ENCODE measurements at regions not wholly inside any gene's neighbourhood (a gene's known extent, or its start where the extent isn't known, plus 50 kb on each side); places are given as distances from the start of the nearest gene placed in this dataset.

DNA sequence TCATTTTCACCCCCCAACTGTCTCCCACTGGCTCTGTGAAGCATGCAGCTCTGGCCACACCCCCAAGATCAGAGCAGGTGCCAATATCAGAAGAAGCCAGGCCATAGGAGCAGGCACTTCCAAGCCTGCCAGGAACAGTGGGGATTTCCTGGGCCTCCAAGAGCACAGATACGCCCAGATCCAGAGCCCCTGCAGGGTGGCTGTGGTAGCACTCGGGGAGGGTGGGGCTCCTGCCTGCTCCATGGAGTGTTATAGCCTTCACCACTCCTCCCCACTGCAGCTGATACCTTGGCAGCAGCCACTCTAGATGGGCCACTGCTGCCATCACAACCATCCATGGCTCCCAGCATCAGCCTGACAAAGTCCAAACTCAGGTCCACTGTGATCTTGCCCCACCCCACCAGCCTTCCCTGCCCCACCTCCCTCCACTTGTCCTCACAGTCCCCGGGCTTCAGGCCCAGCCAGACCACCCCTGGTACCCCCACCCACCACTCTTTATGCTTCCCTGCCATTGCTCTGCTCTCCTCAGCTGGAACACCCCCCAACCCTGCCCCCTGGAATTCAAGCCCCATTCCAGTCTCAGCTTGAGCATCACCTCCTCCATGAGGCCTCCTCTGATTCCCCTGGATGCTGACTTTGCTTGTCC, 448.3 kb downstream of the MATN1 start:
- H3K36me3 Mint-ChIP-seq = no peaks in the 10 kb centered on the region
- H3K9me3 Mint-ChIP-seq = no peaks in the 10 kb centered on the region
- DNase-seq = no peak
- no peaks in the 10 kb centered on the region for H3K4me1 Mint-ChIP-seq
- H3K27me3 Mint-ChIP-seq = peaks cover 28 to 48% of the 10 kb centered on the region in 2 donors
- ATAC-seq (replicated peaks) = no peak
- no peak overlapping the region for H3K4me3 Mint-ChIP-seq
- H3K27ac Mint-ChIP-seq = no peak overlapping the region

DNA sequence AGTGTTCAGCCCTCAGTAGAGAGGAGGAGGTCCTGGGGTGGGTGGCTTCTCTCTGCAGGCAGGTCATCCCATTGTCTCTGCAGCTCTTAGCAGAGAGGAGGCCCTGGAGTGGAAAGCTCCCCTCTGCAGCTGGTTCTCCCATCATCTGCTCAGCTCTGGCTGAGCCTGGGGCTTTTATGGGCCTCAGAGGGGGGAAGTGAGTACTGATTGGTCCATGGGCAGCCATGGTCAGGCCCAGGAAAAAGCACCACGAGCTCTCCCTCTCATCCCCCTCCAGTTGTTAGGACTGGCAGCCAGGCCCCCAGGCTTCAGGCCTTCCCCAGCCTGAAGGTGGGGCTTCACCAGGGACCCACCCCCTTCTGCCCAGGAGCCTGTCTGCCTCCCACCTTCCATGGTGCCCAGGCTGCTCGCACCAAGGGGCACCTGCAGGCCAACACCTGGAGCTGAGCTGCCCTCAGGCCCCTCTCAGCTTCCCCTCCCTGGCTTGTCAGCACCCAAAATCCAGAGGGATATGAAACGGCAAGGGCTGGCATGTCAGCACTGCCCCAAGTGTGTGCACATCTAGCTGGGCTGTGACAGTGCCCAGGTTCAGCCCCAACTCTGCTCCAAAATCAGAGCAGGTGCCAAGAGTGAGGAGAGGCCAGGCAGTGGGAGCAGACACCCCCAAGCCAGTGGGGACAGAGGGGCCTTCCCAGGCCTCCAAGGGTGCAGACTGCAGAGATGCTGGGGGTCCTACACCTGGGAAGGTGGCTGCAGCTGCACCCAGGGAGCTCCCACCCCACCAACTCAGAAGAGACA, 449.0 kb downstream of the MATN1 start:
- H3K4me3 Mint-ChIP-seq = no peak overlapping the region
- peaks cover 32 to 47% of the 10 kb centered on the region in 2 donors for H3K27me3 Mint-ChIP-seq
- ATAC-seq (replicated peaks) = no peak
- no peak overlapping the region for H3K27ac Mint-ChIP-seq
- no peaks in the 10 kb centered on the region for H3K36me3 Mint-ChIP-seq
- H3K9me3 Mint-ChIP-seq = no peaks in the 10 kb centered on the region
- H3K4me1 Mint-ChIP-seq = no peaks in the 10 kb centered on the region
- DNase-seq = no peak

DNA sequence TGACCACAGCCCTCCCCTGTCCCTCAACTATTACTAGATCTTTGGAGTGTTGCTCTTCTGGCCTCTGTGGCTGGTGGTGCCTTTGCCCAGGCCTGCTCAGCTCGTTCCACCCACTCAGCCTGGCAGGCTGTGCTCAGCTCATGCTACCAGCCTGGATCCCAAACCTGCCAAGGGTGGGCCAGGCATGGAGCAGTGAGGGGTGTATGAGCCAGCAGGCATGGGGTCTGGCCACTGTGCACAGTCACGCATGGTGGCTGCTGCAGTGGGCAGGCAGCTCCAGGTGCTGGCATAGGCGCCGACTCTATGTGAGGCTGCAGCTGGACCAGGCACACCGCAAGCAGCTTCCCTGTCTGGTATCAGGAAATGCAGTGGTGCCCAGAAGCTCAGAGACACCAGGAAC, 449.9 kb downstream of the MATN1 start:
- Mint-ChIP-seq H3K4me1 (no peaks in the 10 kb centered on the region), H3K27me3 (peaks cover 38 to 40% of the 10 kb centered on the region in 2 donors), H3K27ac (no peak overlapping the region), H3K4me3 (no peak overlapping the region), H3K36me3 (no peaks in the 10 kb centered on the region), H3K9me3 (no peaks in the 10 kb centered on the region)
- no peak for ATAC-seq (replicated peaks)
- no peak for DNase-seq

DNA sequence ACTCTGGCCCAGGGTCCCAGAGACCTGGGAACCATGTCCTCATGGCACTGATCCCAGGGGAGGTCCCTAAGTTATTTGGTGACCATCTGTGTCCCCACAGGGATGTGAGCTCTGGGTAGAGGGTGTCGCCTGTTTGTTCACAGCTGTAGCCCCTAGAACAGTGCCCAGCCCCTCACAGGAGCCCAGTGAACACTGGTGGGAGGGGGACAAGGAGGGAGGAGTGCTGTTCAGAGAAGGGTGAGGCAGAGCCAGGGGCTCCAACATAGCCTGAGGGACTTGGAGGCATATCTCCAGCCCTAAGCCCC, 450.4 kb downstream of the MATN1 start:
- DNase-seq (no peak), ATAC-seq (replicated peaks) (no peak)
- H3K4me3 Mint-ChIP-seq = no peak overlapping the region
- no peaks in the 10 kb centered on the region for H3K36me3 Mint-ChIP-seq
- H3K4me1 Mint-ChIP-seq = no peaks in the 10 kb centered on the region
- H3K27ac Mint-ChIP-seq = no peak overlapping the region
- no peaks in the 10 kb centered on the region for H3K9me3 Mint-ChIP-seq
- peaks cover 38 to 43% of the 10 kb centered on the region in 2 donors for H3K27me3 Mint-ChIP-seq

DNA sequence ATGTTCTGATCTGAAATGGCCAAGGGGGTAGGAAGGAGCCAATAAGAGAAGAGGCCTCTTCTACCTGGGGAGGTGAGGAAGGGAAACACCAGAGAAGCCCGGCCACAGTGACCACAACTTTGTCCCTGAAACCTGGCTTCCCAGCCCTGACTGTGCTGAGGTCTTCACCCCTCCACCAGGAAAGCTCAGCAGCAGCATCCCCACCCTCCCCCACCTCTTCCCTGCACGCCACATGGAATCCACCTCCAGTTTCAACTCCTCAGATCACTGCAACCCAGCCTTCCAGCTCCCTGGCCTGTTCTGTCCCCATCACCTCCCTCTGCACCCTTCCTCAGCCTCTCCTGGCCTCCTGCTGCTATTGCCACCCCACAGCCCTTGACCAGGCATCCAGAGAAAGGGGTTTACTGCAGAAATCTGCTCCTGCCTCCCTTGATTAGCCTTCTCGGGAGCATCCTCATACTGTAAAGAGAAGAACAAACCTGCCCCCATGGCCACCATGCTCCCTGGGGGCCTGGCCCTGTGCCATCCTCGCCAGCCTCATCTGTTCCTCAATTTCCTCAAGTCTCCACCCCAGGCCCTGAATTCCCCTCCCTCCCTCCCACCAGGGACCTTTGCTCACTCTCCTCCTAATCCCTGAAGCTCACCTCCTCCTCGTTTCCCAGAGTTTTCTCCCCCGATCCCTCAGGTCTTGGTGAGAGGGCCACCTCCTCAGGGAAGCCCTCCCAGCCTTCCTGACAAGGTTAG, 450.9 kb downstream of the MATN1 start:
- DNase-seq = no peak
- no peaks in the 10 kb centered on the region for H3K4me1 Mint-ChIP-seq
- H3K27me3 Mint-ChIP-seq = peaks cover 38 to 42% of the 10 kb centered on the region in 2 donors
- no peaks in the 10 kb centered on the region for H3K36me3 Mint-ChIP-seq
- no peaks in the 10 kb centered on the region for H3K9me3 Mint-ChIP-seq
- no peak overlapping the region for H3K27ac Mint-ChIP-seq
- no peak overlapping the region for H3K4me3 Mint-ChIP-seq
- no peak for ATAC-seq (replicated peaks)

DNA sequence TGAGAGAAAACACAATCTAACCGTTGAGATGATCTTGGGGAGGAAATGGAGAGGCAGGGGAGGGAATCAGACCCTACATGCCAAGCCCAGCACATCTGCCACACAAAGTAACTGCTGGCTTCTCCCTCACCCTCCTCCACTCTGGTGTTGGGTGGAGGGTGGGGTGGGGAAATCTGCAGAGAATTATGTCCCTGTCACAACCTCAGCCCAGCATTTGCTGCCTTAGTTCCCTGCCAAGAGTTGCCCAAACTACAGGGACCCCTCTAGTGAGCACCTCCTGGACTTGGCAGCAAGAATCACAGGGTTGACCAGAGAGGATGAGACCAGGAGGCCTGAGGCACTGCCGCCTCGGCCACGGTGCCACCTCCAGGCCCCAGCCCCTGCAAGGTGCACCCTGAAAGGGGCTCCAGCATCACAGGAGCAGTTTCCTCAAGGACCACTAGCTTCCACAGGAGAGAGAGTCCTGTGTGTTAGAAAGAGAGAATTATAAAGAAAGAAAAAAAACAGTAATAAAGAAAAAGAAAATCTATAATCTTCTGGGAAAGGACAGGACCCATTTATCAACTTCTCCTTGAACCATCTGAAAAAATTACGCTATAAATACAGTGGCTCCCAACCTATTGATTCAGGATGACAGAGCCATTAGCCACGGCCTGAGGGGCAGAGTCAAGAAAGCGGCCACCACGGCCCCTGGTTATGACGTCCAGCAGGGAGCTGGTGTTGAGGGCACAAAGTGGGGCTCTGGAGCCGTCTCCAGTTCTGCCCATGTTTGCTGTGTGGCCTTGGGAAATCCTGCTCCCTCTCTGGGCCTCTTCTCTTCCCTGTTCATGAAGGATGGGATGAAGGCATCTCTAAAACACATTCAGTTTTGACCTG, 451.7 kb downstream of the MATN1 start:
- peaks cover 33 to 35% of the 10 kb centered on the region in 2 donors for H3K27me3 Mint-ChIP-seq
- H3K9me3 Mint-ChIP-seq = no peaks in the 10 kb centered on the region
- no peak overlapping the region for H3K4me3 Mint-ChIP-seq
- no peaks in the 10 kb centered on the region for H3K4me1 Mint-ChIP-seq
- H3K36me3 Mint-ChIP-seq = no peaks in the 10 kb centered on the region
- no peak for ATAC-seq (replicated peaks)
- H3K27ac Mint-ChIP-seq = no peak overlapping the region
- DNase-seq = no peak

DNA sequence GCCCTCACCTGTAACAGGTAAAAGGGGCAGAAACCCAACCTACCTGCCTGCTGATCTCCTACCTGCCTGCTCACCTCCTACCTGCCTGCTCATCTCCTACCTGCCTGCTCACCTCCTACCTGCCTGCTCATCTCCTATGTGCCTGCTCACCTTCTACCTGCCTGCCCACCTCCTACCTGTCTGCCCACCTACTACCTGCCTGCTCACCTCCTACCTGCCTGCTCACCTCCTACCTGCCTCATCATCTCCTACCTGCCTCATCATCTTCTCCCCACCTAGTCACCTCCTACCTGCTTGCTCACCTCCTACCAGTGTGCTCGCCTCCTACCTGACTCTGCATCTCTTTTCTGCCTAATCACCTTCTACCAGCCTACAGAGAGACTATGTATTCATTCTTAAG, 452.9 kb downstream of the MATN1 start:
- ATAC-seq (replicated peaks) = no peak
- Mint-ChIP-seq H3K9me3 (no peaks in the 10 kb centered on the region), H3K4me1 (no peaks in the 10 kb centered on the region), H3K4me3 (no peak overlapping the region), H3K27ac (no peak overlapping the region), H3K36me3 (no peaks in the 10 kb centered on the region), H3K27me3 (peaks cover 23 to 26% of the 10 kb centered on the region in 2 donors)
- DNase-seq = no peak

DNA sequence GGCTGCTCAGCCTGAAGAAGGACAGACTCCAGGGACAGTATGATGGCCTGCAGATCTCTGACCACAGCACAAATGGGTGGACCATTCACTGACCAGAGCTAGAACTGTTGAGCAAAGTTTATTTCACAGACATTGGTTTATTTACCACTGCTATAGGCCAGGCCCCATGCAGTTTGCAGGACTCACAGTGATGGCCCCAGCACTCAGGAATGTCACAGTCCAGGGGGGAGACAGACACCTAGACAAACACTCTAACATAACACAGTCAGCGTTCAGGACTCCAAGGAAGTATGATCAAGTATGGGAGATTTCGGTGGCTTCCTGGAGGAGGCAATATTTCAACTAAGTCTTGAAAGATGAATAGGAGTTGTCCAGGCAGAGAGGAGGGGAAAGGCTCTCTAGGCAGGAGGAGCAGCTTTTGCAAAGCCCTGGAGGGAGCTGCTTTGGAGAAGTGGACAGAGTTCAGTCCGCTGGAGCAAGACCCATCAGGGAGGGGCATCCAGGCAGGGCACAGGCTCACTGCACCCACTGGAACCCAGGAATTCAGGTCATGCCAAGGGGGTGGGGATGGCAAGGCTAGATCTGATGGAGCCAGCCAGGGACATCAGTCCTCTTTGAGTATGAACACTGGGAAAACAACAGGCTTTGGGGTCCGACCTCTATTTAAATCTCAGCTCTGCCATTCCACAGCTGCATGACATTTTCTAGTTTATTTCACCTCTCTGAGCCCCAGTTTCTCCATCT, 454.3 kb downstream of the MATN1 start:
- DNase-seq (no peak), ATAC-seq (replicated peaks) (no peak)
- H3K4me1 Mint-ChIP-seq = no peaks in the 10 kb centered on the region
- H3K9me3 Mint-ChIP-seq = no peaks in the 10 kb centered on the region
- no peaks in the 10 kb centered on the region for H3K36me3 Mint-ChIP-seq
- H3K27me3 Mint-ChIP-seq = peaks cover 20 to 23% of the 10 kb centered on the region in 2 donors
- no peak overlapping the region for H3K27ac Mint-ChIP-seq
- H3K4me3 Mint-ChIP-seq = no peak overlapping the region

DNA sequence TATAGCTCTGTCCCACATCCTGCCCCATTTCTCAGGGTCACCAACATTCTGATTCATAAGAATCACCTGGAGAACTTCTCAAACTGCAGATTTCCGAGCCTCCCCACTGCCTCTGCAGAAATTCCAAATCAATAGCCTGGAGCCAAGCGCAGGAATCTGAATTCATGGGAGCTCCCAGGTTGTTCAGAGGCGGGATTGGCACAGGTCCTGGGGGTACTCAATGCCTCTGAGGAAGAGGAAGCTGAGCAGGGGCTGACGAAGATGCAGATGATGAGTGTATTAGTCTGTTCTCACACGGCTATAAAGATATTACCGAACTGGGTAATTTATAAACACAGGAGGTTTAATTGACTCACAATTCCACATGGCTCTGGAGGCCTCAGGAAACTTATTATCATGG, 455.5 kb downstream of the MATN1 start:
- no peak overlapping the region for H3K4me3 Mint-ChIP-seq
- no peaks in the 10 kb centered on the region for H3K9me3 Mint-ChIP-seq
- H3K27me3 Mint-ChIP-seq = peaks cover 20% of the 10 kb centered on the region in 2 donors
- H3K4me1 Mint-ChIP-seq = no peaks in the 10 kb centered on the region
- no peak overlapping the region for H3K27ac Mint-ChIP-seq
- DNase-seq (no peak), ATAC-seq (replicated peaks) (no peak)
- no peaks in the 10 kb centered on the region for H3K36me3 Mint-ChIP-seq

DNA sequence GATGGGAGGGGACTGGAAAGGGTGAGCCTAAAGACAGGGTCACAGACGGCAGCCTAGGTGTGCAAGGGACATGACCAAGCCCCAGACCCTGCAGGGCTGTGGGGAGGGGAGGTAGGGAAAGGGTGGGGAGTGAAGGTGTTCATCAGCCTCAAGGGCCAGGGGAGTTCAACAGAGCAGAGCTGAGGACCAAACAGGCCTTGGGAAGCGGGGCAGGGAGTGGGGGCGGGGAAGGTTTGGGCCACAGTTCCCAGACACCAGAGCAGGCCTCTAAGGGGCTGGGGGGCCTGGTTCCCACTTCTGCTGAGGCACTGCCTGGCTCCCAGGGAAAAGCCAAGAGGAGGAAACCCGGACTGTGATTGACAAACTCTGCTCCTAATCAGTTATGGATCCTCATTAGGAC, 456.3 kb downstream of the MATN1 start:
- Mint-ChIP-seq H3K36me3 (no peaks in the 10 kb centered on the region), H3K27me3 (peaks cover 13 to 14% of the 10 kb centered on the region in 2 donors), H3K27ac (no peak overlapping the region), H3K9me3 (no peaks in the 10 kb centered on the region), H3K4me3 (no peak overlapping the region), H3K4me1 (no peaks in the 10 kb centered on the region)
- ATAC-seq (replicated peaks) = no peak
- DNase-seq = no peak

DNA sequence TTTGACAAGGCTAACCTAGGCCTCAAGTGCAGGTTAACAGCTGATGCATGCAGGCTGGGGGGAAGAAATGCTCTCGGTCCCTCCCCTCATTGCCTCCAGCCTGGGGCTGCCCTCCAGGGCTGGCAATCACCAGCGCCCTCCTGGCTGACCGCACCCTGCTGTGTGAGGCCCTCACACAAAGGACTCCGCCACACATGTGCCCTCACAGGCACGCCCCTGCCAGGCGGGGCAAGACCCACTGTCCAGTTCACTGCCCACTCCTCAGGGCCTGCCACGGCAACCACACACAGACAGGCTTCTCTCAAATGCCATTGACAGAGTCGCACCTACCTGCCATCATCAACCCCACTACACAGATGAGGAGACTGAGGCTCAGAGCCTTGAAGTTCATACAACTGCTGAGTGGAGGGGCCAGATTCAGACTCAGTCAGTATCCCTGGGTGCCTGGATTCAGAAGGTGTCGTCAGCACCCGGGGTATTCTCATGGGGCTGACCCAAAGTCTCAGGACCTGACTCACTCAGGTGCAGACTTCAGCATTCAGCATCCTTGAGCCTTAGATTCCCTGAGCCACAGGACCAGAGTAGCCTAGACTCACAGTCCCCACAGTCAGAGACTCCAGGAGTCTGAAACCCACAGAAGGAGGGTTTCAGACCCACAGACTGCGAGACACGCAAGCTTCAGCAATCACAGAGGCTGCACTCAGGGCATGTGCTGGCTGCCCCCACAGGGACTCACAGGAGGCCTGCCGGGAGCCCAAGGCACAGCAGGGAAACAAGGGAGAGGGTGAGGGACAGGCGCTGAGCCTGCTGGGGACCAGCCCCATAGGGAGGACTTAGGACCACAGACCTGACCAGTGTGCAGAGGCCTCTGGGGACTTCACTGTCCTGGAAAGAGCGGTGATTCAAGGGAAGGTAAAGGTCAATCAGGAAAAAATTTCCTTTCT, 458.0 kb downstream of the MATN1 start:
- Mint-ChIP-seq H3K9me3 (peaks cover 4 to 7% of the 10 kb centered on the region in 2 donors), H3K27me3 (peaks cover 13 to 14% of the 10 kb centered on the region in 2 donors), H3K4me1 (no peaks in the 10 kb centered on the region), H3K4me3 (no peak overlapping the region), H3K27ac (no peak overlapping the region), H3K36me3 (no peaks in the 10 kb centered on the region)
- DNase-seq (no peak), ATAC-seq (replicated peaks) (no peak)

DNA sequence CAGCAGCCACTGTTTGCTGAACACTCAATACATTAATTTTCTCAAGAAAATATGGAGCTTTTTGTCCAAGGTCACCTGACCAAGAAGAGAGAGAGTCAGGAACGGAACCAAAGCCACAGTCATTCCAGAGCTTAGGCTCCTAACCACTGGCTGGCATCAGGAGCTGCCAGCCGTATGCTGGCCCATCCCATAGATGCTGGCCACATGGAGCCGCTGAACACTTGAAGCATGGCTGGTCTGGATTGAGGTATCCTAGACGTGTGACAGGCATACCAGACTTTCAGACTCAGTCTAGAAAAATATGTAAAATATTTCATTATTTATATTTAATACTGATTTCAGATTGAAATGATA, 458.7 kb downstream of the MATN1 start:
- no peaks in the 10 kb centered on the region for H3K36me3 Mint-ChIP-seq
- H3K4me3 Mint-ChIP-seq = no peak overlapping the region
- H3K9me3 Mint-ChIP-seq = peaks cover 4 to 7% of the 10 kb centered on the region in 2 donors
- H3K27me3 Mint-ChIP-seq = peaks cover 10 to 15% of the 10 kb centered on the region in 2 donors
- ATAC-seq (replicated peaks) = no peak
- no peak overlapping the region for H3K27ac Mint-ChIP-seq
- DNase-seq = no peak
- no peaks in the 10 kb centered on the region for H3K4me1 Mint-ChIP-seq
